HFF-Myc (cell line): ENCODE measurements at regions not wholly inside any gene's neighbourhood (a gene's known extent, or its start where the extent isn't known, plus 50 kb on each side); places are given as distances from the start of the nearest gene placed in this dataset.

ENCODE experiments used
- DNase-seq: peaks from one replicate; pipeline ENCODE4 v3.0.0-alpha.2; 2011; ENCODE audit warnings: low read depth; ENCODE audit errors: extremely low read depth
- H3K4me3 ChIP-seq: replicated peaks from 2 replicates; pipeline ENCODE4 v1.5.1; 2011; ENCODE audit warnings: low read depth, mild to moderate bottlenecking, control low read depth, low read length
- CTCF ChIP-seq: IDR thresholded peaks from 2 replicates; pipeline ENCODE4 v1.5.1; 2012; ENCODE audit warnings: mild to moderate bottlenecking, low read depth, low read length, control low read depth; ENCODE audit errors: missing control alignments

- no peak for TF ChIP-seq CTCF
- no peak overlapping the region for H3K4me3 ChIP-seq
- no peak for DNase-seq
Observed at GRCh38 chr9:90112788-90113187, 508.0 kb downstream of the GADD45G start.

GRCh38 chr9:90114641-90115425, 510.0 kb downstream of the GADD45G start:
- no peak for TF ChIP-seq CTCF
- DNase-seq, result no peak
- H3K4me3 ChIP-seq, result no peak overlapping the region

- no peak for TF ChIP-seq CTCF
- no peak for DNase-seq
- H3K4me3 ChIP-seq, result no peak overlapping the region
Observed at GRCh38 chr9:90121762-90122161, 517.0 kb downstream of the GADD45G start.

- no peak for TF ChIP-seq CTCF
- no peak overlapping the region for H3K4me3 ChIP-seq
- DNase-seq, result no peak
Observed at GRCh38 chr9:90124961-90125360, 517.7 kb downstream of the DIRAS2 start.

GRCh38 chr9:90127923-90128322, 514.7 kb downstream of the DIRAS2 start:
- no peak overlapping the region for H3K4me3 ChIP-seq
- no peak for DNase-seq
- TF ChIP-seq CTCF, result no peak

- no peak for TF ChIP-seq CTCF
- H3K4me3 ChIP-seq, result no peak overlapping the region
- no peak for DNase-seq
Observed at GRCh38 chr9:90128587-90129190, 513.9 kb downstream of the DIRAS2 start.
